NCI-H1436 (cell line): ENCODE measurements at regions not wholly inside any gene's neighbourhood (a gene's known extent, or its start where the extent isn't known, plus 50 kb on each side); places are given as distances from the start of the nearest gene placed in this dataset.

ENCODE experiments used
- DNase-seq: peaks from one replicate; lab custom pipeline; 2025; lab: John Stamatoyannopoulos, UW

DNA sequence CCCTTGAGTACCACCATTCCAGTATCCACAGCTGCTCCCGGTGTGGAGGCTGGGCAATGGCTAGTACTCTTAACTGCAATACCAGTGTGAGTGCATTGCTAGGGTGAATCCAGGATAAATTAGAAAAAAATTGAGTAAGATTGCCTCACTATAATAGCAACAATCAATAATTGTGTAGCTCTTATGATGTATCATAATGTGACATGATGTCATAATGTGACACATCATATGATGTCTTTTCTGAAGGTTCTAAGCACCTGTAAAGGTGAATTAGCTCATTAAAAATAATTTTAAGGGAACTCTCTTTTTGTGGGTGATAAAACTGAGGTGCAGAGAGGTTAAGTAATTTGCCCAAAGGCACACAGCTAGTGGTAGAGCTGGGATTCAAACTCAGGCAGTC is 424.4 kb downstream of the HLX start:
- DNase-seq, result no peak

DNA sequence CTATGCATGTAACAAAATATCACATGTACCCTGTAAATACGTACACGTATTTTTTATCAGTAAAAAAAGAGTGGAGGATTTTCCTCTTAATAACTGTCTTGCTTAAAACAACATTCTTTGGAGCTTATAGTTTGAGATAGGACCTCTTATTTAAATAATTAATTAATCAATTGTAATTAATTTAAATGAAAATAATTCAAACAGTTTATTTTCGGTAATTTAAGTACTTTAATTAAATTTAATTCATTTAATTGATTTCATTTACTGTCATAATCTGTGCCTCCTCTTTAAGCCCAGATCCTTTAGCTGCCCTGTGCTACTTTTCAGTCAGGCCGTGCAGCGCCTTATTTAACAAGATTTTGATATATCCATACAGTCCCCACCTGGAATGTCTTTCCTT is 427.0 kb downstream of the HLX start:
- DNase-seq, result no peak

DNA sequence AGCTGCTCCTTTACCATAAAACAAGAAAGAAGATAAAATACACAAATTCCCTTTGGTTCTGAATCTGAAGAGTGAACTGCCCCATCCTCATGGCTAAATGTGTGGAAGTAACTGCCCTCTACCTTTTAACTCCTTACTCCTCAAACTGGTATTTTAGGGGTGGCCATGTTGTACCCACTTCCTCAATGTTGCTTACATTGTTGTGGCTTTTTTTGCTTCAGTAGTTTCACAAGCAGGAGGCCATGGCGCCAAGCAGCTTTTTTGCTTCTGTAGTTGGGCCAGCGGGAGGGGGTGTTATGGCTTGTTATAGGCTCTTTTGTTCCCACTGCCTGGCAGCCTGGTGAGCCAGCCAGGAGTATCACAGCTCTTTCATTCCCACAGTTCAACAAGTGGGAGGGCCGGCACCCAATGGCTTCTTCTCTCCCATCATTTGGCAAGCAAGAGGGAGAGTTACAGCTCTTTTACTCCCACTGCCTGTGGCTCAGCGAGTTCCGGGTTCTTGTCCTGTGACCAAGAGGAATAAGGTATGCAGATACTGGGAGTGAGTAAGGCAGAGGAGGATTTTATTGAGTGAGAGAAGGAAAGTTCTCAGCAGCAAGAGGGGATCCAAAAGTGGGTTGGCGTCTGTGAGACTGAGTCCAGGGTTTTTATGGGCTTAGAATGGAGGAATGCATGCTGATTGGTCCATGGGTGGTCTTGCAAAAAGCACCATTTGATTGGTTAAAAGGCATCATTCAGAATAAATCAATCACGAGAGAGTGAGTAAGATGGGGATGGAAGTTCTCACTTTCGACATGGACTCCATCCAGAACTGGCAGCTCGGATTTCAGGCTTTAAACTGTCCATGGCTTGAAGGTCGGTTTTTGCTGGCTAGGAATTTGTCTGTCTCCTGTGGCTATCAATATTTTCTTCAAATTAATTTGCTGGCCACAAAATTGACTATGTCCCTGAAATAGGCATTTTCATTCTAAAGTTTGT is 429.6 kb downstream of the HLX start:
- DNase-seq, result no peak

DNA sequence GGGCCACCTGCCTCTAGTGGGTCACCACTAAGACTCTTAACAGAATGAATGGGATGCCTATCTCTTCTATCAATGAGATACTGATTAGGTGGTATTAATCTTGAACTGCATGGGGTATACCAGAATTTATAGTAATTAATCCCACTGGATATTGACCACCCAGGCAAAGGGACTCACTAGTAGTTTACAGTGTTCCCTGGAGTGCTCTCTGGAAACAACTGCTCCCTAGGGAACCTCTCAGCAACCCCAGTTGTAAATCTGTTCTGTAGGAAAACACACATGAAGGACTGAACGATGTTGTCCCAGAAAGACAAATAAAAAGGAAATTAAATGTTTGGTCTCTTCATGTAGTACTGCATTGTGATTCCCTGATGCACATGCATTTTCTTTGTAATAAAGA is 430.5 kb downstream of the HLX start:
- DNase-seq, result peak; percentile 63

DNA sequence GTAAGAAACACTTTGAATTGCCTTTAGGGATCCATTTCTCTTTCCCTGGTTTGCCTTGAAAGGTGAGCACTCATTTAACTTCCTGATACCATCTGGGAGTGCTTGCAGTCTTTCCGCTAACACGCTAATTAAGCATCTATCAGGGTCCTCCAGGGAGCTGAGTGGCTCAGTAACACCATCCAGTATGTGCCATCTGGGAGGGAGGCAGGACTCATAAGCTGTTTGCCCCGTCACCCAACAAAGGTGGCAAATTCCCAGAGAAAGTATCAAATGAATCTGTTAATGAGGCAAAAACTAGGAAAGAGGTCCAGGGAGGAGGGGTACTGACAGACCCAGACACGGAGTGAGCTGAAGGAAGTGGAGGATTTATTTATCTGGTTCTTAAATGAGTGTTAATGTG is 430.9 kb downstream of the HLX start:
- peak; percentile 87 for DNase-seq

DNA sequence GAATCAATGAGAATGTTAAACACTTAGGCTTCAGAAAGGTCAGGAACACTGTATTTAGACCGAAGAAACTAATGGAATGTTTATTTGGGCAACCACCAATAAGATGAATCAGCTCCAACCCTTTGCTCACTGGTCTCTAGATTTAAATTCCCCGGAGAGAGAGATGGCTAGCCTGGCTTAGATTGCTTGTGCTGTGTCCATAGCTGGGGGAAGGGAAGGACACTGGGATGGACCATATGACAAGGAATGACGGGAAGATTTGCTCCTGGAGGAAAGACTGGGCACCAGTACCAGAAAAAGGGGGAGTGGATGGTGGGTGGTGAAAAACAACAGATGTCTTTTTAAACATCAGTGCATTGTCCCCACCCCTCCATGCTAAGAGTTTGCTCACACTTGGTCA is 426.6 kb downstream of the DUSP10 start:
- no peak for DNase-seq

DNA sequence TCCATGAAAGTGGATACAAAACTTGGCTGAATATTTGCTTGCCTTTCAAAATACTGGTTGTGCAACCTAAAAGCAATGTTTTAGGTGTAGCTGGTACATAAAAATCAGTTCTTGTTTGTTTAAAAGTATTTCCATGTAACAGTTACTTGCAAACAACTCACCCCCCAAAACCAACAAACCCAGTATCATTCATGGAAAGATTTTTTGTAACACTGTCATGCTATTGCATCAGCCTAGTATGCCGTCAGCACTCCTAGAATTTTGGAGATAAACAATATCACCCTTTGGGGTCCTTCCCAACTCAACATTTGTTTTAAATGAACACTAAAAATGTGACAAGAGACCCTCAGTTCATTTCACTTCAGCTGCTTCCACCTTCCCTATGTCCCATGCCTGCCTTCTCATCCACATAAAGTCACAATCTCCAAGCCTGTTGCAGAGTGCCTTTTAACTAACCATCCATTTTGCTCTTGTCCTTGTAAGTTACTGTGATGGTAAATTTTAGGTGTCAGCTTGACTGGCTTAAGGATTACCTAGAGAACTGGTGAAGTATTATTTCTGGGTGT is 425.3 kb downstream of the DUSP10 start:
- DNase-seq, result no peak

DNA sequence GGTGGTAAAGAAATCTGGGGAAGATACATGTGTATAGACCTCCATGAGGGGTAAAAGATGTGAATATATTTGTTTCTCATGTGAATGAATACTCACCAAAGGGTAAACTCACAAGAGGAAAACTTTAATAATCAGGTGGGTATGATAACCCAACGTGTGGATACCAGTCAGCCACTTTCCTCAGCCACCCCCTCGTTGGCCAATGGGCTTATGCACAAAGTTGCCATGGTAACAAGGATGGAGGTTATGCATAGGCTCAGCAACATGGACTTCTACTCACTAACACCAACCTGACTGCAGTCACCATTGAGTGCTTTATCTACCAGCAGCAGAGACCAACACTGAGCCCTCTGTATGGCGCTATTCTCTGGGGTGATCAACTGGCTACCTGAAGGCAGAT is 424.4 kb downstream of the DUSP10 start:
- DNase-seq, result no peak

DNA sequence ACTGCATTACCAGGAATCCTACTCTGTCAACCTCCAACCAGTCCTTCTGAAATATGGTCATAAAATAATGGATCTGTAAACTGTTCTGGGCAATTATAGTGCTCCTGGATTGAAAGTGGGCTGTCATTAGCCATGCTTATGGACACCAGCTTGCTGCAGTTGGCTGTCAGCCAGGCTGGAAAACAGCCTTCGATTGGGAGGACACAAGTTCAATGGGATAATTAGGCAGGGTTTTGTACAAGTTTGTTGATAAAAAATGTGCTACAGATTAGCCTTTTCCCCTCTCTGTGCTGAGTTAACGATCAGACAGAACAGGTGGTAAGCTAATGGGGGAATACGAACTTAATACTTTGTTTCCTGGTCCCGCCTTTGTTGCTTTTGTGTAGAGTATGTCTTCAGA is 413.9 kb downstream of the DUSP10 start:
- DNase-seq, result peak; percentile 94

DNA sequence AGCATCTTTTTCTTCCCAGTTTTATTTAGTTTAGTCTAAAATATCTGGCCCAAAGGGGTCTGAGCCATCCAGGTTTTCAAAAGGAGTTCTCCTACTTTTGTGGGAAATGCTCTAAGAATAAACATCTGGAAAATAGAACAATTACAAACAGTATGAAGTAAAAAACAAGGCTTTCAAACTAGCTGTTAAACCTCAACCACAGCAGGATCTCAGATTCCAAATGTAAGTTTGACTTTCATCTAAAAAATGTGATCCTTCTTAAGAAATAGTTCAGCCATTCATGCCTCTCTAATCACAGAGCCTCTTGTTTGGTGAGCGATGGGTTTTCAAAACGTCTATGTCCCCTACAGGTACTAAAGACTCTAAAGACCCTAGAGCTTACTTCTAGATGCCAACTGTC is 413.5 kb downstream of the DUSP10 start:
- no peak for DNase-seq

DNA sequence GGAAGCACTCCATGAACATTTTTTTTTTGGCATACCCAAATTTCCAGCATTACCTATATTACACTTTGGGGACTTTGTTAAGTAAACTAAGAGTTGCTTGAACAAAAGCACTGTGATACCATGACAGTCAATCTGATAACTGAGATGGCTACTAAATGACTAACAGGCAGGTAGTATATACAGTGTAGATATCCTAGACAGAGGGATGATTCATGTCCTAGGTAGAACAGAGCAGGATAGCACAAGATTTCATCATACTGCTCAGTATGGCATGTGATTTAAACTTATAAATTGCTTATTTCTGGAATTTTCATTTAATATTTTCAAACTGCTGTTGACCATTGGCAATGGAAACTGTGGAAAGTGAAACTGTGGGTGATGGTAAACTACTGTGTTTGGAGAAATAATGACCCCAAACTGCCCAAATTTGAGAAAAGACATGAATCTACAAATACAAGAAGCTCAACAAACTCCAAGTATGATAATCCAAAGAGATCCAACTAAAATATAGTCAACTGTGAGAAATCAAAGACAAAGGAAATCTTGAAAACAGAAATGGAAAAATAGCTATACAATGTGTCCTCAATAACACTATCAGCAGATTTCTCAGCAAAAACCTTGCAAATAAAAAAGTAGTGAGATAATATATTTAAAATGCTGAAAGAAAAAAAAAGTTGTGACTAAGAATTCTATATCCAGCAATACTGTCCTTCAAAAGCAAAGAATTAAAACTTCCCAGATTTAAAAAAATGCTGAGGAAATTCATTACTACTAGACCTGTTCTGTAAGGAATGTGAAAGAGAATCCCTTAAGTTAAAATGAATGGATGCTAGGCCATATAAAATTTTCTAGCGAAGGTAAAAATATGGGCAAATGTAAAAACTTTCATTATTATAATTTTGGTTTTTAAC is 410.4 kb downstream of the DUSP10 start:
- no peak for DNase-seq

DNA sequence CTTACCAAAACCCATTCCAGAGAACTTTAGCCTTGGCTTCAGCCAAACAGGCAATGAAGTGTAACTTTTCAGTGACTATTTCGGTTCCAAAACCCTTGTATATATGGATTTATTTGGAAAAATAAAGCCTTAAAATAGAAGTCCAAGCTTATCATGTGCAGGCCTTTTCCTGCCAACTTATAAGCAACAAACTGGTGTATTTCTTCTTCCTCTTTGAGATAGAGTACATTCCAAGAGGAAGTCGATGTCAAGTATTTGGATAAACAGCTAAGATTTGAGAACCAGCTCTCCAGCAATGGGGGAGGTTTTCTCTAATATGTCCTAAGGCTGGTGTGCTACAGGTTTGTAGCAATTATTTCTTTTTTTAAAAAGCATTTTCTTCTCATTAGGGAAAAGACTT is 407.8 kb downstream of the DUSP10 start:
- DNase-seq, result no peak

DNA sequence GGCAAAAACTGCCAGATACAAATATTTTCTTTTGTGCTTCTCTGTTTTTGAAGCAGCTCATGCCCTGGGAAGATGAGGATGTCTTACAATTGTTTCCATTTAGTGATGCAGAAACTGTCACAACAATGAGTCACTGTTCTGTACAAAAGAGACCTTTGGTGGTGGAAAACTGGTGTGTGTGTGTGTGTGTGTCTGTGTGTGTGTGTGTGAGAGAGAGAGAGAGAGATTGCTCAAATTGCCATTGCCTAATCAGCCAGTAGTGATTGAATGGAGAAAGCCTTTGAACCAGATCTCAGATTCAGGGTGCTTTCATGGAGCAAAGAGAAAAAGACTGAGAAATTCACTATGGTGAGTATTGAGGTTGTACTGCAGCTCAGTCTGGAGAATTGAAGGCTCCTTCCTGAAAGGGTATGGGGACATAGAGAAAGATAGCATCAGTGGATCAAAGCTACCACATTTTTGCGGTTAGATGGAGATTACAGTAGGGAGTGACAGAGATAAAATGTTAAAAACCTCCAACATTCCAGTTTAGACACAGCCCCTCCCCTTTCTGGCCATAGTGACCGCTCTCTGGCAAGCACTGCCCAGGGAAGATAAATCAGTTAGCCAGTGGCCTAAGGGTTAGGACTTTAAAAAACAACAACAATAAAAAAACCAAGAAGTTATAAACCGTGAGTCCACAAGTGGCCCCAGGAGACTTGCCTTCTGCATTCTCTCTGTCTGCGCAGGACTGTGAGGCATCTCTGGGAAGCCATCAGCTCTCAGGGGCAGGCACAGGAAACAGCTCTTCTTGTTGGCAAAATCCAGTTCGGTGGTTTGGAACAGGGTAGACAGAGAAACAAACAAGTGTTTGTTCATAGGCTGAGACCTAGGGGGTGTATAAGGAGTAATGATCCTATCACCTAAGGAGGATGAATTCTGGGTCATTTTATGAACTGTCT is 406.5 kb downstream of the DUSP10 start:
- no peak for DNase-seq

DNA sequence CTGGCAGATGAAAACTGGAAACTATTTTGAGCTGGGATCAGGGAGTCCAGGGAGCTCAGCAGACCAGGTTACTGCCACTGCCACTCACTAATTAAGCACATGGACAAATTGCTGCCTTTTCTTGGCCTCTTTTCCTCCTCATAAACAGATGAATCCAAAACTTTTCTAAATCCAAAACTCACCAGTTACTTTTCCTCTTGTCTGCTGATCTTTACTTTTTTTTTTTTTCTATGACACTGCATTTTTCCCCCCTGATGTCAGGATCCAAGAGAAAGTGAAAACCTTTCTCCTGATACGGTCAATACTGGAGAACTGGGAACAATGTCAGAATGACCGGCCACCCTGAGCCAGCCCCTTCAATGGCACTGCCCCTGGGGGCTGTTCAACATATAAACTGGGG is 405.8 kb downstream of the DUSP10 start:
- DNase-seq, result no peak

DNA sequence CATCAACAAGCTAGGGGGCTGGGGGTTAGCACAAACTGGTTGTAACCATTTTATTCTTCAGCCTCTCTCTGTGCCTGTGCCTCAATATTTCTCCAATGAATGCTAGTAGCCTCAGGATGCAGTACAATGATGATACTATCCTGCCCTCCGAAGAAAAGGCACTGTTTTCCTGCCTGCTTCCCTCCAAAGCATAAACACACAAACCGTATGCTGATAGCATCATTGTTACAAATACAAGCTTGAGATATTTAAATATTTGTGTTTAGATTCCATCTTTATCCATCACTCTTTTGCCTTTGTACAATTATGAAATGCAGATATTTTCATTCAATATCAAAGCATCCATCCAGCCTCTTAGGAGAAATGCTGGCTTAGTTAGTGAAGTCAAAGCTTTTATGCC is 404.8 kb downstream of the DUSP10 start:
- DNase-seq, result no peak

DNA sequence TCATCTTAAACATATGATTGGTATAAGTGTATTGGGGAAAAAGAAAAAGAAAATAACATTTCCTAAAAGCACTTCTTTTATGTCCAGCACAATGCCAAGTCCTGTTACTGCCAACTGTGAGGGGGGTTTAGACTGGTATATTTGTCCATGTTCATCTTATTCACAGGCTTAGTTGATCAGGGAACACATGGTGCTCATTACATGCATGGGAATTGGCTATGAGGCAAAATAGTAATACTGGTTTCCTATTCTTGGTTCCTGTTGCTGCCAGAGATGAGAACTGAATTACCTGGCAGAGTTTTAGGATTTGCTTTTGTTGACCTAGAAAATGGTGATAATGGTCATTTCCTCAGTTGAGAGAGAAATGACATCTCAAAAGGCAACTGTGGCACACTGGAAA is 398.8 kb downstream of the DUSP10 start:
- DNase-seq, result no peak

DNA sequence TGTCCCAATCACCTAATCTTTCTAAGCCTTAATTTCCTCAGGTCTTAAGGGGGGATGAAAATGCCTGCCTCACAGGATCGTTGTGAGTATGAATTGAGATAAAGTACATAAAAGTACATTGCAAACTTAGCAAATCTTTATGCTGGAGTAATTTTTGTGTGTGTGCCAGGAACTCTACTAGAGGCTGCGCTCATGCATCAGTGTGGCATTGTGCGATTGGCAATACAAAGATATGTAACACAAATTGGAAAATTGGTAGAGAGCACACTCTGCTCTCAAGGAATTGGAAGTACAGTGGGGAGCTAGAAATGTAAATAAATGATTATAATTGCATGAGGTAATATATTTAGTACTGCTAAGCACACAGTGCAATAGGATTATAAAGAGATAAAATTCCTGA is 398.3 kb downstream of the DUSP10 start:
- no peak for DNase-seq

DNA sequence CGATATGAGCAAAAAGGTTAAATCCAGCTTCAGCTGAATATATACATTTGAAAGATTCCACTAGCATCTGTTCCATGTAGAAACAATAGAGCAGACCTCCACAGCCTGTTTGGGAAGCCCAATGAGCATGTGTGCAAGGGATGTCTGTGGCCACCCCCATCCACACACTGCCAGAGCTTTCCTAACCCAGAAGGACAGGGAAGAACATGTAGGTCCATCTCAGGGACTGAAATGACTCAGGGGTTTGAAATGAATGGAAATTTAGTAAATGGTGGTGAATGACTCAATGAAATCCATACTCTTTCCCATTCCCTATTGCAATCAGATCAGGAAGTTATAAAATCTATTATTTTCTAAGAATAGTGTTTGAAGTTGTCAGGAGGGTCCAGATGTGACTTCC is 397.2 kb downstream of the DUSP10 start:
- no peak for DNase-seq

DNA sequence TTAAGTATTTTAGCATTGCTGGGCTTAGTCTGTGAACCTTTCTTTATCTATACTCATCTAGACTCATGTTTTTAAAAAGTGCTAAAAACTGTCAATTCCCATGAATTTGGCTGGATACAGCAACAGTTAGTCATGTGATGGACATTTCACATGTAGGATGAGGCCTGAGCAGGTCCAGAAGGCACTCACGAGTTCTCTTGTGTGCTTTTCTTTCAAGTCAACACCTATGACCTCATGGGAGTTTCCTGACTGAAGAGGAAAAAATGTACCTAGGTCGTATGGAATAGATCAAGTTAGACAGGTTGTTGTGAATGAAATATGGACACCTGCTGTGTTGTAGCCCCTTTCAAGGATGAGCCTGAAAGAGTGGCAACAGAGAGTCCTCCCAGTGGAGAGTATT is 394.2 kb downstream of the DUSP10 start:
- DNase-seq, result no peak

DNA sequence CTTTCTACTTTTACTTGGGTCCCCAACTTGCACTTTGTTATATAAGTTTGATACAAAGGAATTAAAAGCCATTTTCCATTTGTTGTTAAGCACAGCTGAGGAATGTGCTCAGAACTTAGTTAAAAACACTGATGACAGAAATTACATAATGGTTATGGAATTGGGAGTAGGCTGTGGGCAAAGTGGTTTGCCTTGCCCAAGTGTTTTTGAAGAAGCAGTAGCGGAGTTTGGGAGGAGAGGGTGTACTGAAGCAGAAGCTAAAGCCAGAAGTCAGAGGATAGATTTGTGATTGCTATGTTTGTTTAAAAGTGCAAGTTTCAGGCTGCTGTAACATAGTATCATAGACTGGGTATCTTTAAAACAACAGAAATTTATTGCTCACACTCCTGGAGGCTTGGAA is 391.8 kb downstream of the DUSP10 start:
- DNase-seq, result no peak

DNA sequence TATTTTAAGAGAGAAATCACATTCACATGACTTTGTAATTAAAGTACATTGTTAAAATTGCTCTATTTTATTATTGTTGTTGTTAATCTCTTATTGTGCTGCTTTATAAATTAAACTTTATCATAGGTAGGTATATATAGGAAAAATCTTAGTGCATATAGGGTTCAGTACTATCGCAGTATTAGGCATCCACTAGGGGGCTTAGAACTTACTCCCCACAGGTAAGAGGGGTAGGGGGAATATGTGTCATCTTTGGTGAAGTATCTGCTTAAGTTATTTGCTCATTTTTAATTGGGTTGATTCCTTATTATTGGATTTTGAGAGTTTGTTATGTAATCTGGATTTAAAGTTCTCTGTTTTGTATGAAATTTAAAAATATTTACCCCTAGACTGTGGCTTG is 385.2 kb downstream of the DUSP10 start:
- DNase-seq, result no peak

DNA sequence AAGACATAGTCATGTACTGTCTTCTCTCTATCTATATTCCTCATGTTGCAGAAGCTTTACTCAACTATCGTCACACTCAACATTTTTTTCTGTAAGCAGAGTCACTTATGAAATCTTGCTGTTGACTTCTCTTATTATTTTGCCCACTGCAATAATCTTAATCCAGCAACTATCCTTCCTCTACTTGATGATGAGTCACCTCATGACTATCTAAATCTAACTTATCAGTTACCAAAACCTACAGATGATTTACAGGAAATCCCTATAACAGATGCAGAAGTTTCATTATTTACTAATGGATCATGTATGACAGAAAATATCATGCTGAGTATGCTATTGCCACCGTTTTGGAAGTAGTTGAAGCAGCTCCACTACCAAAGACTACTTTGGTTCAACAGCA is 378.9 kb downstream of the DUSP10 start:
- no peak for DNase-seq
